Ureter (tissue), 1 donor: ENCODE measurements at regions not wholly inside any gene's neighbourhood (a gene's known extent, or its start where the extent isn't known, plus 50 kb on each side); places are given as distances from the start of the nearest gene placed in this dataset.
"Not testable (repeated sequence)": the region's sequence is repeated elsewhere in the genome, so short reads cannot be mapped to it uniquely, and the experiment has no call there.

Experiments used
- DNase-seq: peaks from one replicate; pipeline ENCODE4 v3.0.0-alpha.2; 2020; ENCODE audit warnings: low spot score
- donor health status: DM: yes; HTN: yes; CAD: no.

DNA sequence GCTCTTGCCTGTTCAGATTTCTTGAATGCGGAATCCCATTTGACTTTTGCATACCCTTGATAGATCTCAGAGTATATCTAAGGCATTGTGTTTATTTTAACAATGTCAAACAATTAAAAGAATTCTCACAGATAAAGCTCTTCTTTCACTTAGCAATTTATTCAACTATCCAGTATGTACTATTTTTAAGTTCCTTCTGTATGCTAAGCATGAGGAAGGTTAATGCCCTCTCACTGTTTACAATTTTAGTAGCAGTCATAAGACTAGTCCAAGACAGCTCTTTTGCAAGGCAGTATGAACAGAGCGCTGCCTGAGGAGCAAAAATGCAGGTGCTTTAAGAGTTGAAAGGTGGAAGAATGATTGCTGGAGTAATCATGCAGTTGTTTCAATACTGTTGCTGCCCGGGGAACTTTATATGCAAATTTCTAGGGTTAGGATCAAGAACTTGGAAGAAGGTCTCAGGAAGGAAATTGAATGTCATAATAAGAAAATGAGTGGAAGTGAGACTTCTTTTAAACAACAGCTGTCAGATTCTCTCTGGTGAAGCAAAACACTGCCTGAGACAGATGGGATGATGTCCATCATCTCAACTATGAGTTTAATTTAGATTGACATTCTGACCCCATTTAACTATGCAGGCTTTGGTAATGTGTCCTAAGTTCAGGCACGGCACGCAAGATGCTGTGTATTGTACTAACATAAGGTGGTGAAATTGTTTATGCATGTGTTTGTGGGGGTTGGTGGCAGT lies 1303.5 kb upstream of the CITED2 start:
- no peak for DNase-seq

- no peak for DNase-seq
Observed at GRCh38 chr6:140671926-140672325, 1297.5 kb upstream of the CITED2 start.

GRCh38 chr6:140670021-140670420 lies 1295.6 kb upstream of the CITED2 start:
- DNase-seq, result no peak

- DNase-seq, result no peak
Observed at GRCh38 chr6:140669321-140669720, 1294.9 kb upstream of the CITED2 start.

DNA sequence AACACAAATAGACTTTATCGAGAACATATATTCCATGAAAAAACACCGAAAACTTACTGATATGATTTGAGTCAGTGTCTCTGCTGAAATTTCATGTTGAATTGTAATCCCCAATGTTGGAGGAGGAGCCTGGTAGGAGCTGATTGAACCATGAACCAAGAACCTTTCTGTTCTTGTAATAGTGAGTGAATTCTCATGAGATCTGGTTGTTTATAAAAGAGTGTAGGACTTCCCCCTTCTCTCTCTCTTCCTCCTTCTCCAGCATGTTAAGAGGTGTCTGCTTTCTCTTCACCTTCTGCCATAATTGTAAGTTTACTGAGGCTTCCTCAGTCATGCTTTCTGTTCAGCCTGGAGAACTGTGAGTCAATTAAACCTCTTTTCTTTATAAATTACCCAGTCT lies 1289.3 kb upstream of the CITED2 start:
- no peak for DNase-seq

DNA sequence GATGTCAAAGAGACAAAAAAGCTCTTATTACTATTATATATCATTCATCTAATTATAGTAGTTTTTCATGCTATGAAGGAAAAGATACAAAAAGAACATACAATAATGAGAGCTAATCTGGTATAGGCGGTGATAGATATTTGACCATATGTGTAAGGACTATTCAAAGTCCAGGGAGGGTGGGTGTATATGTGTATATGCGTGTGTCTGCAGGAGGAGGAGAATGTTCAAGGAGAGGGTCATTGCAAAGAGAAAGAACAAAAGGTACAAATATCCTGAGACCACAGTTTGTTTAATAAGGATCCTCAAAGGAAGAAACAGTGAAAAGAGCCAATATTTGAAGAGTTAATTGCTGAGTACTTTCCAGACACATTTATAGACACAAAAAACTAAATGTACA lies 1288.6 kb upstream of the CITED2 start:
- DNase-seq, result no peak

- no peak for DNase-seq
Observed at GRCh38 chr6:140661691-140662090, 1287.2 kb upstream of the CITED2 start.

DNA sequence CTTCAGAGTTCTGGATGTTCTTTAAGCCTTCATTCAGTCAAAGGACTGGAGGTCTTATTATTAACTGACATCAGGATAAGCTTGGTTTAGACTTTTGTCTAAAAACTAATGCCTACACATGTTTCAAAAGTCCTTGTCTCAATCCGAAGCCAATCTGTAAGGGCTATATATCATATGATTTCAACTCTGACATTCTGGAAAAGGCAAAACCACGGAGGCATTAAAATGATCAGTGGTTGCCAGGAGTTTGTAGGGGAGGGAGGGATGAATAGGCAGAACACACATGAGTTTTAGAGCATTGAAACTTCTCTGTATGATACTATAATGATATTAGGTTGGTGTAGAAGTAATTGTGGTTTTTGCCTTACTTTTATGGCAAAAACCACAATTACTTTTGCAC lies 1285.8 kb upstream of the CITED2 start:
- no peak for DNase-seq

DNA sequence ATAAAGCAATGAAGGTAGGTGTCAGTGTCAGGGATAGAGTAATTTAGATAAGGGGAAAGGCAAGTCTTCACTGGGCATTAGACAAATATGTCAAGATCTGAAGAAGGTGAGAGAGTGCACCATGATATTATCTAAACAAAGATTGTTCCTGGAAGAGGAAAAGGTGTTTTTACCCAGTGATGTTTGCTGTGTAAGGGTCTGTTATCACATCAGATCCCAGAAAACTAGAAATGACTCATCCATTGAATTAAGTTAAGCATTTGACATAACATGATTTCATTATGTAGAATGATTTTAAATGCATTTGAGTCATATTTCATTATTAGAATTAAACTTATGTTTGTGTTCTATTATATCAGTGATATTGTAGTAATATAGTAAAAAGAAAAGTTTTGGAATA lies 1279.5 kb upstream of the CITED2 start:
- no peak for DNase-seq

DNA sequence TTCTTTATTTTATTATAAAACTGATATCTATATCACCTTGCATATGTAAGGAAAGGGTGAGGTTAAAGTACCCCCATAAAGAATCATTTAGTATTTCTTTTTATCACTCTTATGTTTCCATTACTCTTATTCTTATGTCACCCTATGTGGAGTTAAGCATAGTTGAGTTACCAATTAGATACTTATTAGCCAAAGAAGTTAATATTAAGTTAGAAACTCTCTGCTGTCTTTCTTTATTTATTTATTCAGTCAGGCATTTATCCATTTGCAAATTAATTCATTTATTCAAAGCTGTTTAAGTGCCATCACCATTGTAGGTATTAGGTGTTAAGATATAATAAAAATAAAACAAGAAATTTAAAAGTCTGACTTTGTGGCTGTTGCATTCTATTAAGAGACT lies 1279.1 kb upstream of the CITED2 start:
- DNase-seq, result no peak

- not testable (repeated sequence) for DNase-seq
Observed at GRCh38 chr6:140649502-140649901, 1275.1 kb upstream of the CITED2 start.

GRCh38 chr6:140647322-140647721 lies 1272.9 kb upstream of the CITED2 start:
- DNase-seq, result not testable (repeated sequence)

DNA sequence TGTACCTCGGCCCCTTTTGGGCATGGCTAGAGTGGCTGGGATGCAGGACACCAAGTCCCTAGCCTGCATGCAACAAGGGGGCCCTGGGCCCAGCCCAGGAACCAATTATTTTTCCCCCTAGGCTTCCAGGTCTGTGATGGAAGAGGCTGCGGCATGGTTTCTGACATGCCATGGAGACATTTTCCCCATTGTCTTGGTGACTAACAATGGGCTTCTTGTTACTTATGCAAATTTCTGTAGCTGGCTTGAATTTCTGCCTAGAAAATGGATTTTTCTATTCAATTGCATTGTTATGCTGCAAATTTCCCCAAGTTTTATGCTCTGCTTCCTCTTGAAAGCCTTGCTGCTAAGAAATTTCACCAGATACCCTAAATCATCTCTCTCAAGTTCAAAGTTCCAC lies 1269.6 kb upstream of the CITED2 start:
- no peak for DNase-seq

GRCh38 chr6:140641412-140641811 lies 1267.0 kb upstream of the CITED2 start:
- DNase-seq, result no peak

GRCh38 chr6:140636908-140637402 lies 1262.5 kb upstream of the CITED2 start:
- no peak for DNase-seq

- no peak for DNase-seq
Observed at GRCh38 chr6:140636271-140636907, 1261.9 kb upstream of the CITED2 start.

- no peak for DNase-seq
Observed at GRCh38 chr6:140627002-140627401, 1252.6 kb upstream of the CITED2 start.

GRCh38 chr6:140623498-140623897 lies 1249.0 kb upstream of the CITED2 start:
- DNase-seq, result no peak

- DNase-seq, result no peak
Observed at GRCh38 chr6:140620496-140620895, 1246.0 kb upstream of the CITED2 start.

- DNase-seq, result no peak
Observed at GRCh38 chr6:140609956-140610355, 1235.5 kb upstream of the CITED2 start.

- no peak for DNase-seq
Observed at GRCh38 chr6:140609321-140609720, 1234.9 kb upstream of the CITED2 start.

DNA sequence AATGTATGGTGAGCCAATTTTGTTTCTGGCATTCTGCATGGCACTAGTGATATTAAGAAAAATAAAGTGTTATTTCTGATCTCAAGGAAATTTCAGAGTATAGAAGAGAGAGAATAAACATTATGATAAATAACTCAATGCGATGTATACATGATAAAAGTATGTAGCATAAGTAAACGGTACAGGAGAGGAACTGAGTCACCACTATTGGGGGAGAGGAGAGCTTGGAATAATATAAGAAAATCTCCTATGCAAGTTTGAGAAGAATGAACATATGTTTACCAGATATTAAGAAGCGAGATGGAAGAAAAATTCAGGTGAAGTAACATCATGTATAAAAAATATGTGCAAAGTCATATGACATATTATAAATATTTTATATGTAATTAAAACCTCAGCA lies 1230.3 kb upstream of the CITED2 start:
- no peak for DNase-seq

- no peak for DNase-seq
Observed at GRCh38 chr6:140602431-140603248, 1228.2 kb upstream of the CITED2 start.
